ENCODE measurements at regions not wholly inside any gene's neighbourhood (a gene's known extent, or its start where the extent isn't known, plus 50 kb on each side); places are given as distances from the start of the nearest gene placed in this dataset.

- no peak for DNase-seq
Observed at GRCh38 chr10:129396021-129396722, 70.9 kb upstream of the MGMT start.

DNA sequence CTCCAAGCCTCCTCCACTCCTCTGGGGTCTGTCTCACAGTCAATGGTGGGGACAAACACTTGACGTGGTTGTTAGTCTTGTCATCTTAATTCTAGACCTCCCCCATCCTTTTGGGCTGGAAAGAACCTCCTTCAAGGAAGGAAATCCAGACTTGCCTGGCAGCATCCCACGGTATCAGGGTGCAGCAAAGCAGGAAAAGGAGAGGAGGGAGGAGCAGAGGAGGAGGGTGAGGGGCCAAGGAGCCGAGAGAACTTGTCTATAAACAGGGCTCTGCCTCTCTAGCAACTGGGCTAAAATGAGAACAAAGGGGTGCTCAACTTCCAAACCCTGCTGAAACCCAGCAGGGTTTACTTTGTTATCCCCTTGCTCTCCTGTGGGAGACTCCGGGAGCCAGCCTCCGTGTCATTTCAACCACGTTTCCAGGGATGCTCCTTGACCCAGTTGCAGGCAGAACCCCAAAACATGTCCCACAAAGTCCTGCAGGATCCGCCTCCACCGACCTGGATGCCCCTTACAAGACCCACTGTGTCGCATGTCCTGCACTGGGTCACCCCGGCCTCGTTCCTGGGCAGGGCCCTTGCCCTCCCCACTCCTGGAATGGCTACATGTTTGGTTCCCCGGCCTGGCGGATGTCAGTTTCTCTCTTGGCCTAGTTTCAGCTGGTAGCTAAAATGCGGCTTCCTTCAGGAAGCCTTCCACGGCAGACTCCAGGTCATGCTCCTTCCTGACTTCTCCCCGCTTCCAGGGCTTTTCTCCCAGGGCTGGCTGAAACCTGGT lies 69.7 kb upstream of the MGMT start:
- DNase-seq = no peak

DNA sequence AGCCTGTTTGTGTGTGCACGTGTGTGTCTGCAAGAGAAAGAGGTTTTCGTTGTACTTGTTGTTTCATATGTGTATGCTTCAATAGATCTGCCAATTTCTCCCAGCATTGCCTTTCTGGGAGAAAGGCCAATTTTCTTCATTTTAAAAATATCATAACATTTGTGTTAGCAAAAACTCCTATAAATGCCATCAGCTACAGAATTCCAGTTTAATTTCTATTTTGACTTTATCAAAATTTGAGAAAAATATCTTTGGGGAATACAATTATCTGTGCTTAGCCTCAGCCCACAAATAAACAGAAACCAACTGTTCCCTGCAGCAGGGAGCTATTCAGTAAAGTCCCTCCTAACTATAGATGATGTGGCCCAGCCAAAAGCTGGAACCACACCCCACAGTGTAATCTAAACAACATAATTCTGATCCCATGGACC lies 68.3 kb upstream of the MGMT start:
- no peak for DNase-seq

- DNase-seq = no peak
Observed at GRCh38 chr10:129400426-129400825, 66.6 kb upstream of the MGMT start.

- no peak for DNase-seq
Observed at GRCh38 chr10:129402459-129402858, 64.6 kb upstream of the MGMT start.

- DNase-seq = no peak
Observed at GRCh38 chr10:129404091-129404490, 63.0 kb upstream of the MGMT start.

DNA sequence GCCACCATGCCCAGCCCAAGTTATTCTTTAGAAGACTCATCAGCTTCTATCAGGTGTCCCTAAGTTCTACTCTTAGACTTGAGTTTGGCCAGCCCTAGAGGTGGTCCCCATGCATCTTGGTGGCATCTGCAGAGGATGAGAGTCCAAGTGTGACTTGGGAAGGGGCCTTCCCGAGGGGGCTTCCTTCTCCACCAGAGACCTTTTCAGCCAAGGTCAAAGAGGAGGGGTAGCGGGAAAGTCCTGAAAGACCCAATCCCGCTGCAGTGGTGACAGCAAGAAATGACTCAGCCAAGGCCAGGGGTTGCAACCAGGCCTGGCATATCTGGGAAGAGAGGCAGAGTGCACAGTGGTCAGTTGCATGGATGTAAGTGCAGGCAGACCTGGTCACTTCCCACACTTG lies 61.7 kb upstream of the MGMT start:
- no peak for DNase-seq

DNA sequence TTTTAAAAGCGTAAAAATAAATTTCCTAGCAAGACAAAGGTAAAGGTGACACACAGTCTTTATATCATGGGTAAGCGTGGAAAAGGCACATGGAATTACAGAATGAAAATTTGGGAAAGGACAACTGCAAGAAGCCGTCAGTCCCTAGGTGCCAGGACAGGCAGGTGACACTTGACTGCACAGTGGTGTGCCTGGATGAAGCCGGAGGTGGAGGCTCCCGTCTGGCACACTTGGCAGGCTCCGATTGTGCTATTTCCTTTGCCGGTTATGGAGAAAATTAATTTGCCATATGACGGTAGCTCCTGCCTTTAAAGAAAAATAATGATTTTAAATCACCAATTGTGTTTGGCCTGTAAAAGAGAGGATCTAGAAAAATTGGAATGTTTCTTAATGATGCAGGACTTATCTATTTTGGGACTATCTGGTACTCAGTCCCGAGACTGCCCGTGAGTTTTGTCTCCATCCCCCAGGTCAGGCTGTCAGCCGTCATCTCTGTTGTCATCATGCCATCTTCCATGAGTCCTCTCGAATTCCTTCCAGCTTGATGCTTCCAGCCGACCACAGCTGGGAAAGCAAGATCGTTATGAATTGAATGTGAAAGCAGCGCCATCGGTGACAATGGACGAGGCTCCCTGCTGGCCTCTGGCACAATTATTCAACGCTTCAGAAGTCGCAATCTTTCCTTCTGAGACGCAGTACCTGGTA lies 56.2 kb upstream of the MGMT start:
- DNase-seq = no peak

- no peak for DNase-seq
Observed at GRCh38 chr10:129411393-129411705, 55.7 kb upstream of the MGMT start.

DNA sequence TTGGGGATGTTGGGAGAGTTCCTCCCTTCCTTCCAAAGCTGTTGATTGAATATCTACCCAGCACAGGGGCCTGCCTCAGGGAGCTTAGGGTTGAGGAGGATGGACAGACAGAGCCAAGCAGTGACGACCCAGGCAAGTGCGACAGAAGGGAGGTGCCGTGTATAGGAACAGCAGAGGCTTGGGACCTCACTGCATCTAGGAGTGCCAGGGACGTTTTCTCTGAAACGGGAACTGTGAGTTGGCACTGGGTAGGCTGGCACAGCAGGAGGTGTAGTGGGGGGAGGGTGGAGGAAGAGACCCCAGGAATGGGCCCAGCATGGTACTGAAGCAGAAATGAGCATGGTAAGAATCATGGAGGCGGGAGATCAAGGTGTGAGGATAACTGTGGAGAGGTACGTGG lies 55.3 kb upstream of the MGMT start:
- DNase-seq = no peak

DNA sequence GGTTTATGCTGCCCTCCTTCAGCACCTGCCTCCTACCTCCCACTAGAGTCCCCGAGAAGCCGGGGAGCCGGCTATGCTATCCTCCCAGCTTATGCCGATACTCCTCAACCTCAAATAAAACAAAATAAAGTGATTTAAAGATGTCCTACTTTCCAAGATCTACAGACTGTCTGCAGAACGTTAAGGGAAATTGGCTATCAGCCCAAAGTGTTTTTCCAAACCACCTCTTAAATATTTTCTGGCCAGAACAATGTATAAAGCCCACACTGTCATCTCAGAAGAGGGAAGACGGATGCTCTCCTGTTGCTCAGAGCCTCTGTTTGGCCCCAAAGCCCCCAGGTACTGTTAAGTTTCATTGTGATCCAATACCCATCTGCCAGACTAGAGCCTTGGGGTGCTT lies 54.0 kb upstream of the MGMT start:
- no peak for DNase-seq

GRCh38 chr10:129415215-129416140 lies 51.6 kb upstream of the MGMT start:
- no peak for DNase-seq

- no peak for DNase-seq
Observed at GRCh38 chr10:129416155-129416554, 50.9 kb upstream of the MGMT start.

GRCh38 chr10:129416956-129417765 lies 49.9 kb upstream of the MGMT start:
- no peak for DNase-seq

Measured in CD4-positive, alpha-beta T cell treated with Interleukin-17A for 1 hour (primary cell).